ENCODE measurements at regions not wholly inside any gene's neighbourhood (a gene's known extent, or its start where the extent isn't known, plus 50 kb on each side); places are given as distances from the start of the nearest gene placed in this dataset.

DNA sequence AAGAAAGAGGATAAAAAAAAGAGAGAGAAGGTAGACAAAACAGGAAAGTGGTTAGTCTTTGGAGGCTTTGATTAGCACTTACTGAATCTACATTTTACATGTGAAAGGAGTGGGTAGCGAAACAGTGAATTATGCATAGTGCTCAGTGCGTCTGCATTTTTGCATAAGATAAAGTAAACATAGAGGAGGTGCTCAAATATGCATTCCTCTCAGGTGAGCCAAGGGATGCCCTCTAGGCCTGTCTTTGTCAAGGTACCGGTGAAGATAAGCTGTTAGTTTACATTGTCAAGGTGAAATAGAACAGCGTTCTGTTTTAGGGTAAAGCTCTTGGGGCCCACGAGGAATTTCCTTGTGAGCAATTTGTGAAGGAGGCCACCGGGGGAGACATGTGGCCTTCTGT, 260.6 kb downstream of the TRIML1 start:
- Histone ChIP-seq H2BK120ac (ENCODE audit: low read depth, low read length) (no peak overlapping the region), H2AK5ac (ENCODE audit: low read depth, low read length) (no peak overlapping the region), H4K8ac (ENCODE audit: low read depth in 2 of 2, low read length in 2 of 2) (no peak overlapping the region), H3K9me3 (ENCODE audit: control insufficient read depth, insufficient read depth, low read length) (no peaks in the 10 kb centered on the region; the same call in 1 of the 2 replicates), H3K56ac (ENCODE audit: extremely low read depth, insufficient read depth, low read length) (no peak overlapping the region), H3K27me3 (ENCODE audit: control insufficient read depth, insufficient read depth, low read length) (no peaks in the 10 kb centered on the region), H3K14ac (replicated peaks; ENCODE audit: low read depth, low read length) (no peak overlapping the region), H3K4me2 (ENCODE audit: low read depth, low read length) (no peak overlapping the region), H3K79me1 (ENCODE audit: low read depth in 1 of 2, low read length in 2 of 2) (no peaks in the 10 kb centered on the region), H2BK5ac (ENCODE audit: low read depth, low read length, poor library complexity, severe bottlenecking) (no peak overlapping the region), H2BK20ac (ENCODE audit: low read depth, low read length) (no peak overlapping the region), H4K91ac (ENCODE audit: insufficient read depth, low read depth, low read length) (no peak overlapping the region), H3K4me1 (ENCODE audit: control insufficient read depth, insufficient read depth, low read length) (peaks cover 3% of the 10 kb centered on the region), H3K36me3 (ENCODE audit: control insufficient read depth, insufficient read depth, low read length) (no peaks in the 10 kb centered on the region), H3K18ac (ENCODE audit: low read depth, low read length) (no peak overlapping the region), H2BK15ac (ENCODE audit: low read depth, low read length) (no peak overlapping the region), H2AFZ (replicated peaks; ENCODE audit: low read length, poor library complexity) (no peak overlapping the region), H3K23ac (ENCODE audit: low read depth, low read length) (no peak overlapping the region), H2AK9ac (replicated peaks; ENCODE audit: low read depth, low read length, poor library complexity) (no peak overlapping the region), H4K20me1 (ENCODE audit: insufficient read depth, low read length) (no peaks in the 10 kb centered on the region), H3K9me1 (ENCODE audit: insufficient read depth, low read length) (no peaks in the 10 kb centered on the region), H3K4me3 (ENCODE audit: insufficient read depth, low read depth, low read length) (no peak overlapping the region), H3K27ac (ENCODE audit: insufficient read depth, low read length) (no peak overlapping the region), H4K5ac (ENCODE audit: low read depth, low read length) (no peak overlapping the region), H3K9ac (ENCODE audit: low read depth, low read length) (no peak overlapping the region), H3K4ac (ENCODE audit: low read depth, low read length) (no peak overlapping the region)
- dilution Hi-C loops (cut with HindIII; ENCODE audit: low sequenced_read_pairs, unreplicated experiment): no loop called here
- TF ChIP-seq SMC3 (IDR thresholded peaks at IDR 0.05; ENCODE audit: low read depth, low read length): no peak
- TF ChIP-seq POLR2A (IDR thresholded peaks at IDR 0.05; ENCODE audit: low read depth, low read length): no peak
- no peak for TF ChIP-seq CHD1 (IDR thresholded peaks at IDR 0.05; ENCODE audit: low read depth, low read length)
- no peak for TF ChIP-seq BHLHE40 (IDR thresholded peaks at IDR 0.05; ENCODE audit: low read depth, low read length)
- TF ChIP-seq MAFK (IDR thresholded peaks at IDR 0.05; ENCODE audit: low read depth, low read length): no peak
- TF ChIP-seq RAD21 (IDR thresholded peaks at IDR 0.05; ENCODE audit: low read length): no peak
- intact Hi-C loops (cut with micrococcal nuclease): no loop called here
- WGBS, 2 experiments (ENCODE audit: extremely low coverage in 2 of 2, insufficient read length in 1 of 2): 80% methylated on average over 1 of the region's 6 CpGs; no CpG with 5 or more reads in 1 of the 2 experiments
- ATAC-seq (ENCODE audit: low read depth): no peak
- in situ Hi-C loops (cut with MboI; ENCODE audit: low sequenced_read_pairs): no loop called here
- no TSS peak for BruUV-seq (replicated peaks)
- ChIA-PET POLR2A (ENCODE audit: unreplicated experiment) (no interaction called here), CTCF (no interaction called here)
- no peak for DNase-seq

All from IMR-90 (cell line).